ENCODE measurements at regions not wholly inside any gene's neighbourhood (a gene's known extent, or its start where the extent isn't known, plus 50 kb on each side); places are given as distances from the start of the nearest gene placed in this dataset.

GRCh38 chr11:116184763-116185162, 588.0 kb downstream of the BUD13 start:
- DNase-seq (ENCODE audit: low spot score) = no peak

DNA sequence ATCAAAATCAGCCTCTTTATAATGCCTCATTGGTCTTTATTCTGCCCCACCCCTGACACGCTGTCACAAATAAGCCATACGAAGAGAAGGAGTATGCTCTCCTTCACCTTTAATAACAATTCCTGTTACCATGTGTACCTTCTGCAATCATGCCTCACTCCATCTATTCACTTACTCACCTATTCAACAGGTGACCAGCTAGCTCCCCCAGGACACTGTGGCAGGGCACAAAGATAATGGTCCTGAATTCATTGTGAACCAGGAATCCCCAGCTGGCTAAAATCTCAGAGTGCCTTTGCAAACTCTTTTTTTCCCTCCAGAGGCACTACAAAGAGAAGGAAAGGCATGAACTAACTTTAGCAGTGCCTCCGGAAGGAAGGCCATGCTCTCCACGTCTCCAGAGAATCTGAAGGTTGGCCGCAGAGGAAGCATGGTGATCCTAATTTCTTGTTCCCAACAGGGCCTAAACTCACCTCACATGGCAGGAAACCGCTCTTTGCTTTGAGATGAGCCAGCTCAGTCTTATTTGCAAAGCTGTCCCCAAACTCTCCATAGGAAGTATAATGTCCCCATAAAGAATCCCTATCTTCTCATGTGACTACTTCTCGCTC, 590.3 kb downstream of the BUD13 start:
- DNase-seq (ENCODE audit: low spot score) = no peak

GRCh38 chr11:116180806-116181600, 591.8 kb downstream of the BUD13 start:
- DNase-seq (ENCODE audit: low spot score) = no peak

DNA sequence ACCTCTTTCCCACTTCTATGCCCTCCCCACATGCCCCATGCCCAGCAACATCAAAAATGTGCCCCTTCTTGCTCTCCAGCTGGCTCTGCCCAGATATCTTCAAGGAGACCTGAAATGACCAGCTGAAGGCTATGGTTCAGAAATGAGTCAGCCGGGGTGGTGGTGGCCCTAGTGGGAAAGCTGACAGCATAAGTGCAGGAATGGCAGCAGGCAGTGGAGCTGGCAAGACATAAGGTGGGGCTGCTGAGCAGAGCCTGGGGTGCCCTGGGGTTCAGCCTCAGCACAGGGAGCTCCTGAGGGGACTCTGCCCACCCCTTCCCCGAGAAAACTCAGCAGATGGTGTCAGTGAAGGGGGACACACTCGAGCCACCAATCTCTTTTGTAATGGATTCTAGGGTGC, 593.4 kb downstream of the BUD13 start:
- no peak for DNase-seq (ENCODE audit: low spot score)

- no peak for DNase-seq (ENCODE audit: low spot score)
These were observed 595.1 kb downstream of the BUD13 start for GRCh38 chr11:116177521-116178210.

- no peak for DNase-seq (ENCODE audit: low spot score)
These were observed 596.2 kb downstream of the BUD13 start for GRCh38 chr11:116176484-116177005.

DNA sequence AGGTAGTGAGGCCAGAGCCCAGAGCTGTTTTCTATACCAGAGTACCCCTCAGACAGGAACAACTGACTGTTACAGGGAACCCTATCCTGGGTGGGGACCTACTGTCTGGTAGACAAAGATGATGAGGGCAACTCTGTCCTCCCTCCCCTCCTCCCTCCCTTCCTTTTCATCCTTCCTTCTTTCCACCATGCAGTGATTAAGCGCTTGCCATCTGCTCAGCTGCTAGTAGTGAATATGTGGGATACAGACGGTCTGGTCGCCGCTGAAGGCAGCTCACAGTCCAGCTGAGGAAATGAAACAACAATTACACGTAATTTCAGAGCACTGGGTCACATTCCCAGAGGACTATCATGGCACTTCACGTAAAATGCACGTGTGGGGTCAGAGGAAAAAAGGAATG, 597.1 kb downstream of the BUD13 start:
- DNase-seq (ENCODE audit: low spot score) = no peak

- no peak for DNase-seq (ENCODE audit: low spot score)
These were observed 598.6 kb downstream of the BUD13 start for GRCh38 chr11:116173941-116174911.

DNA sequence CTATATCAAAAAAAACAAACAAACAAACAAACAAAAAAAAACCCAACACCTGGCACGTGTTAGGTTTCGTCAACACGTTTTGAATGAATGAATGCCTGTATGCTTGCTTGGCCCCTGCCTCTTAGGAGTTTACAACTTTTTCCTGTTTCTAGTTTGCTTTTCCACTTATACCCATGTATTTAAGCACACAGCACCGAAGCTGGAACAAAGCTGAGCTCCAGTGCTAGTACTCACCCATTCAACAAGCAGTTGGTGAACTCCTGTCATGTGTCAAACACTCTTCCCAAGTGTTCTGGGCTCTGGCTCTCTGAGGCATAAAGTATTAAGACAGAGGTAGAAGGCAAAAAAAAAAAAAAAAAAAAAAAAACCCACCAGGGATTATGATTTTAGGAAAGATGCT, 599.3 kb downstream of the BUD13 start:
- no peak for DNase-seq (ENCODE audit: low spot score)

GRCh38 chr11:116172851-116173250, 599.9 kb downstream of the BUD13 start:
- no peak for DNase-seq (ENCODE audit: low spot score)

- no peak for DNase-seq (ENCODE audit: low spot score)
These were observed 600.6 kb downstream of the BUD13 start for GRCh38 chr11:116172156-116172555.

DNA sequence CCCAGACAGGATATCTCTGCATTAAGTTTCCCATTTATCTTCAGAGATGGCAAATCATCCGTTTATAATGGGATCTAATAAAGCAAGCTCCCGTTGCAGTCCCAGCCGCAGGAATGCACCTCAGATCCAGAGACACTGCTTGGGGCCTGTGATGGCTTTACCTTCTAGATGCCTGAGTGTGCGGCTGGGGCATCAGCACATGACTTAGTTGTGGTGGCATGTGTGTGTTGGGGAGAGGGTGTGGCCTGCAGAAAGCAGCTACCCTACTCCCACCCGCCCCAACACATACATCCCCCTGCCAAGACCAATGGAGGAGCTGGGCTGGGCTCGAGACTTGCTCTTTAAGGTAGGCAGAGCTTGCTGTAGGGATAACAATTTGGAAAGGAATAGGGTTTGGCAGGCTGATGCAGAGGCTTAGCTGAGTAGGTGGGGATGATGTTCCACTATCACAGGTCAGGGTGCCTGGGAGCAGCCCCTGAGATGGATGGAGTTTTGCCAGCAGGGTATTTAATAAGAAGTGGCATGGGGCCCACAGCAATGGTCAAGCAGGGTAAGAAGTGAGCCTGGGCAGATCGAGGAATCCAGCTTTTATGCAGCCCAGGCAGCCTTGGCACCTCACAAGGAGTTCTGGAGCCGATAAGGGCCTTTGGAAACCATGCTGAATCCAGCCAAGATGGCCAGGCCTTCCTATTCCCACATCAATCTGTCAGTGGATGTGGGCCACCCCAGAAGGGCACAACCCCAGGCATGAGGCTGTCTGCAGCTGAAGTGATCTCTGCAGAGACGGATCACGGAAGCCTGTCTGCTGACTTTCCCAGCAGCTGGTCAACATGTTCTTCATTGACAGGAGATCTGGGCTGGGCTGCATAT, 601.3 kb downstream of the BUD13 start:
- DNase-seq (ENCODE audit: low spot score) = no peak

- no peak for DNase-seq (ENCODE audit: low spot score)
These were observed 602.2 kb downstream of the BUD13 start for GRCh38 chr11:116170526-116171120.

GRCh38 chr11:116169776-116170175, 603.0 kb downstream of the BUD13 start:
- no peak for DNase-seq (ENCODE audit: low spot score)

DNA sequence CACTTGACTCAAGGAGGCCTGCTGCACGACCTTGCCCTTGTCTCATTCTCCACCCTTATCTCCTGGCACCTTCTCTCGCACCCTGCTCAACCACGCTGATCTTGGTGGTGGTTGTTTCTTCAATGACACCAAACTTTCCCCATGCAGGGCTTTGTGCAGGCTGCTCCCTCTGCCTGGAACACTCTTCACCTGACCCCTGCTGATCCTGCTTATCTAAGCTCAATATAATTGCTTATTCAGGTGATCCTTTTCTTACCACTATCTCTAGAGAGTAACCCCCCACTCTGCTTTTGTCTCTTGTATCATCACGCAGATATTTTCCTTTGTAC, 604.4 kb downstream of the BUD13 start:
- no peak for DNase-seq (ENCODE audit: low spot score)

- no peak for DNase-seq (ENCODE audit: low spot score)
These were observed 604.9 kb downstream of the BUD13 start for GRCh38 chr11:116167706-116168458.

GRCh38 chr11:116166573-116167465, 606.0 kb downstream of the BUD13 start:
- DNase-seq (ENCODE audit: low spot score) = no peak

DNA sequence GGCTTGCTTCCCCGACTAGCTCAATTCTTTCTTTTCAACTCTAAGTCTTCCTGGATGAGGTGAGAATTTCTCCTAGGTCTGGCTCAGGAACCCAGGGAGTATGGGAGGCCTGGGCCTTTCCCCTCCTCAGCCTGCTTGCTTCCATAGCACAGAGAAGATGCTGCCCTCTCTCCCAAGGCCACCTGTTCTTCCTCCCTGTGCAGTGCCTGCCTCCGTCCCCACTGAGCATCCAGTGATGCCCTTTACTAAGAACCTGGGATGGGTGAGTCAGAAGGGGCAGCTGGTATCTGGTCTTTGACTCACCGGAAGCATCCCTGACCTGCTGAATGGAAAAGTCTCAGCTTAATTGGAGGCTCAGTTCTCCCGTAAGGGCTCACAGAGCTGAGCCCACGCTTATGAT, 607.9 kb downstream of the BUD13 start:
- no peak for DNase-seq (ENCODE audit: low spot score)

GRCh38 chr11:116162886-116163230, 609.9 kb downstream of the BUD13 start:
- no peak for DNase-seq (ENCODE audit: low spot score)

All from H4 (cell line).